ENCODE measurements at regions not wholly inside any gene's neighbourhood (a gene's known extent, or its start where the extent isn't known, plus 50 kb on each side); places are given as distances from the start of the nearest gene placed in this dataset.
"Not testable (repeated sequence)": the region's sequence is repeated elsewhere in the genome, so short reads cannot be mapped to it uniquely, and the experiment has no call there.

DNA sequence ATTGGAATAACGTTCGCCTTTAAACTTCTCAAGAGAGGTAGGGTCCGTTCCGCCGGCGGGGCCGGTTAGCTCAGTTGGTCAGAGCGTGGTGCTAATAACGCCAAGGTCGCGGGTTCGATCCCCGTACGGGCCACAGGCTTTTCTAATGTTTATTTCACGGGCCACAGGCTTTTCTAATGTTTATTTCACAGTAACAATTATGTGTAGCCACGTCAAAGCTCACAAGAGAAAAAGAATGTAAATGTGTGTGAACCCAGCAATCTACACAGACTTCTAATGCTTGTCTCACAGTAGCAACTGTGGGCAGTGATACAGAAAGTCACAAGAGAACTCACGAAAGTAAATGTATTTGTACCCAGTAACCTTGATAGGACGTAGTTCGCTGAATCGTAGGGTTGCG is 121.0 kb upstream of the ZNF322 start:
- not testable (repeated sequence) for H3K4me3 Mint-ChIP-seq; H3K4me1 ChIP-seq (ENCODE audit: insufficient read depth, low read length); H2BK5ac ChIP-seq (ENCODE audit: insufficient read length, low read length); H2AFZ ChIP-seq (ENCODE audit: low read length); H3K14ac ChIP-seq (ENCODE audit: insufficient read depth, low read length); H3K4me1 Mint-ChIP-seq; DNase-seq; H3K4ac ChIP-seq (ENCODE audit: low read depth, low read length); H3K23ac ChIP-seq (ENCODE audit: insufficient read length, low read depth, low read length); H3K79me1 ChIP-seq (ENCODE audit: insufficient read depth, low read depth, low read length, poor library complexity, severe bottlenecking); H4K91ac ChIP-seq (ENCODE audit: insufficient read length, low read depth, low read length); H4K8ac ChIP-seq (replicated peaks; ENCODE audit: insufficient read length, low read depth, low read length); H2BK12ac ChIP-seq (ENCODE audit: insufficient read length, low read depth, low read length); H3K4me2 ChIP-seq (ENCODE audit: insufficient read depth, insufficient read length, low read length); H3K27me3 Mint-ChIP-seq (ENCODE audit: low read depth); H3K9me3 ChIP-seq (ENCODE audit: control insufficient read depth, low read depth, low read length); H3K9ac ChIP-seq (ENCODE audit: extremely low read depth, insufficient read length, low read length); H3K27ac Mint-ChIP-seq; H2AK5ac ChIP-seq (ENCODE audit: insufficient read length, low read length); H3T11ph ChIP-seq (ENCODE audit: low read length); H3K27me3 ChIP-seq (ENCODE audit: insufficient read depth, low read length); H2BK20ac ChIP-seq (ENCODE audit: low read depth, low read length, poor library complexity, severe bottlenecking); H3K23me2 ChIP-seq (ENCODE audit: insufficient read length, low read depth, low read length, poor library complexity, severe bottlenecking); H3K79me2 ChIP-seq (ENCODE audit: insufficient read depth, low read length); H2BK15ac ChIP-seq (ENCODE audit: low read depth, low read length); H3K56ac ChIP-seq (ENCODE audit: insufficient read length, low read depth, low read length); H3K36me3 Mint-ChIP-seq (ENCODE audit: insufficient read depth in 1 of 3, low read depth in 3 of 3); H3K27ac ChIP-seq (ENCODE audit: insufficient read length, low read depth, low read length); H4K20me1 ChIP-seq (ENCODE audit: control insufficient read depth, insufficient read depth, insufficient read length); H3K9me3 Mint-ChIP-seq; H3K18ac ChIP-seq (ENCODE audit: insufficient read length, low read depth, low read length); H2BK120ac ChIP-seq (ENCODE audit: low read depth, low read length, poor library complexity, severe bottlenecking); H4K5ac ChIP-seq (ENCODE audit: insufficient read length, low read depth, low read length)
- no CpG with 5 or more reads among the region's 21 CpGs for WGBS (ENCODE audit: extremely low coverage, insufficient read length, low lambda C conversion rate)

DNA sequence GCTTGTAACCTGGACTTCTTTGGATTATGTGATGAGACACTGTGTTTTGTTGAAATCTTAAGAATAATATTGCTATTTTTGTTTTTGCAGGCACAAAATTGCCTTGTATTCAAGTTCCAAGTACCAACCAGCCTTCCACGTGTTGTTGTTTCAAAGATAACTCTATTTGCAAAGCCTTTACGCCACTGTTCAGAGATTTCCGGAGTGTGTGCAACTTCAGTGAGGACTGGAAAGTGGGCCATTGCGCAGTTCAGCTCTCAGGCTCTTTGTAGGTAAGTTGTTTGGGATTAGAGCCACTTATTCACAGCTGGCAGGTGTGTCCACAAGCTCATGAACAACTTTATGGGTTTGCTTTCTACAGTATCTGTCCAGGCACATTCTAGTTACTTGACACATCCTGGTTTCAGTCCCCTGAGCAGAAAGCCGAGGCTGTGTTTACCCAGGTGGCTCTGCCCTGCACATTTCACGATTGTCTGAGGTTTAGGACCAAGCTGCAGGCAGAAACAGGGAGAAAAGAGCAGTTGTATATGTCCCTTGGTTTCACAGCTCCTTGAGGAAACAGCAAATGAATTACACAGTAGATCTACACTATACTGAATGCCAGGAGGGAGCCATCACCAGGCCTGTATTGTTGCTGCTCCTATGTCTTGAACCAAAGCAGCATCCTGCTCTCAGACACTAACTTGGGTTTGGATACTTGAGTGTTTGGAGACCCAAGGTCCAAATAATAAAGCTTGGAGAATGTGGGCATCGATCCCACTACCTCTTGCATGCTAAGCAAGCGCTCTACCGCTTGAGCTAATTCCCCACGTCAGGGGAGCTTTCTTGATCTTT is 136.1 kb upstream of the ZNF322 start:
- not testable (repeated sequence) for H3K27me3 Mint-ChIP-seq (ENCODE audit: low read depth); H4K5ac ChIP-seq (ENCODE audit: insufficient read length, low read depth, low read length); H2AFZ ChIP-seq (ENCODE audit: low read length); H3K4ac ChIP-seq (ENCODE audit: low read depth, low read length); H4K20me1 ChIP-seq (ENCODE audit: control insufficient read depth, insufficient read depth, insufficient read length); H3K9me3 ChIP-seq (ENCODE audit: control insufficient read depth, low read depth, low read length); H4K8ac ChIP-seq (replicated peaks; ENCODE audit: insufficient read length, low read depth, low read length); H3K27ac Mint-ChIP-seq; H3K23me2 ChIP-seq (ENCODE audit: insufficient read length, low read depth, low read length, poor library complexity, severe bottlenecking); H3K79me1 ChIP-seq (ENCODE audit: insufficient read depth, low read depth, low read length, poor library complexity, severe bottlenecking); H2BK5ac ChIP-seq (ENCODE audit: insufficient read length, low read length); H3K27ac ChIP-seq (ENCODE audit: insufficient read length, low read depth, low read length); H2BK12ac ChIP-seq (ENCODE audit: insufficient read length, low read depth, low read length); H4K91ac ChIP-seq (ENCODE audit: insufficient read length, low read depth, low read length); H3K18ac ChIP-seq (ENCODE audit: insufficient read length, low read depth, low read length); H3K4me2 ChIP-seq (ENCODE audit: insufficient read depth, insufficient read length, low read length); H2BK20ac ChIP-seq (ENCODE audit: low read depth, low read length, poor library complexity, severe bottlenecking); DNase-seq; H3T11ph ChIP-seq (ENCODE audit: low read length); H3K36me3 Mint-ChIP-seq (ENCODE audit: insufficient read depth in 1 of 3, low read depth in 3 of 3); H3K23ac ChIP-seq (ENCODE audit: insufficient read length, low read depth, low read length); H3K9ac ChIP-seq (ENCODE audit: extremely low read depth, insufficient read length, low read length); H2BK120ac ChIP-seq (ENCODE audit: low read depth, low read length, poor library complexity, severe bottlenecking); H3K4me1 ChIP-seq (ENCODE audit: insufficient read depth, low read length); H3K56ac ChIP-seq (ENCODE audit: insufficient read length, low read depth, low read length); H2AK5ac ChIP-seq (ENCODE audit: insufficient read length, low read length); H3K4me3 Mint-ChIP-seq; H3K79me2 ChIP-seq (ENCODE audit: insufficient read depth, low read length); H3K9me3 Mint-ChIP-seq; H3K14ac ChIP-seq (ENCODE audit: insufficient read depth, low read length); H3K4me1 Mint-ChIP-seq; H3K27me3 ChIP-seq (ENCODE audit: insufficient read depth, low read length); H2BK15ac ChIP-seq (ENCODE audit: low read depth, low read length)
- no CpG with 5 or more reads among the region's 10 CpGs for WGBS (ENCODE audit: extremely low coverage, insufficient read length, low lambda C conversion rate)
